NT2/D1 (cell line): ENCODE measurements at regions not wholly inside any gene's neighbourhood (a gene's known extent, or its start where the extent isn't known, plus 50 kb on each side); places are given as distances from the start of the nearest gene placed in this dataset.

Experiments
- DNase-seq: peaks from one replicate; pipeline ENCODE4 v3.0.0-alpha.2; 2011; ENCODE audit warnings: low read depth, low spot score
- H3K27me3 ChIP-seq: 2 replicates; pipeline ENCODE4 v1.6.0; 2011; ENCODE audit warnings: mild to moderate bottlenecking; ENCODE audit not compliant: insufficient read length, insufficient read depth
- H3K36me3 ChIP-seq: 2 replicates; pipeline ENCODE4 v1.6.1; 2011; ENCODE audit warnings: mild to moderate bottlenecking, low read length, mixed read lengths; ENCODE audit not compliant: insufficient read depth, insufficient read length
- H3K4me1 ChIP-seq: 2 replicates; pipeline ENCODE4 v1.5.1; 2011; ENCODE audit not compliant: insufficient read depth, insufficient read length
- H3K4me3 ChIP-seq: 2 replicates; pipeline ENCODE4 v1.5.1; 2011; ENCODE audit warnings: low read depth; ENCODE audit not compliant: insufficient read length
- H3K9ac ChIP-seq: 2 replicates; pipeline ENCODE4 v1.6.0; 2011; ENCODE audit warnings: low read depth; ENCODE audit not compliant: insufficient read length
- H3K9me3 ChIP-seq: 2 replicates; pipeline ENCODE4 v1.5.1; 2011; ENCODE audit warnings: mild to moderate bottlenecking, low read length; ENCODE audit not compliant: insufficient read depth
- SUZ12 ChIP-seq: IDR thresholded peaks from 2 replicates; pipeline ENCODE4 v1.6.1; 2011; ENCODE audit not compliant: insufficient read length, insufficient read depth; ENCODE audit errors: extremely low read depth
- YY1 ChIP-seq: IDR thresholded peaks from 2 replicates; pipeline ENCODE4 v1.6.1; 2011; ENCODE audit not compliant: insufficient read length, insufficient read depth
- ZNF274 ChIP-seq: IDR thresholded peaks from 2 replicates; pipeline ENCODE4 v1.6.1; 2011; ENCODE audit warnings: mild to moderate bottlenecking, low read depth, low read length

DNA sequence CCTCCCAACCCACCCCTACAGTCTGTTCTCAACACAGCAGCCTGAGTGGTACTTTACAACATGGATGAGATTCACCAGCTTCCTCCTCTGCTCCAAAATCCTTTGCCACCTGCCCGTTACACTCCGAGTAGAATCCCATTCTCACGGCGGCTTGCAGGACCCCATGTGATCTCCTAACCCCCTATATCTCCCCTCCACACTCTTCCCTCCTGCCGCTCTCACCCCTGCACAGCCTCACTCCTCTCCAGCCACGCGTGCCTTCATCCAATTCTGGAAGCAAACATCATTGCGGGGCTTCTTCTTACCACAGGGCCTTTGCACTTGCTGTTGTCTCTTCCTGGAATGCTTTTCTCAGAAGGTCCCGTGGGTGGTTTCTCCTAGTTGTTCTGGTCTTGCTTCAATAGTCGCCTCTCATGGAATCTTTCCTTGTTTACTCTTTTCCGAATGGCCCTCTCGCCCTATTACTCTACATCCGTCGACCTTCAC, 472.3 kb downstream of the CDH26 start:
- TF ChIP-seq YY1 (no peak), SUZ12 (no peak), ZNF274 (no peak)
- H3K9ac ChIP-seq, result no peak overlapping the region
- H3K4me3 ChIP-seq, result no peak overlapping the region
- no peaks in the 10 kb centered on the region for H3K9me3 ChIP-seq
- H3K36me3 ChIP-seq, result no peaks in the 10 kb centered on the region
- no peak for DNase-seq
- no peaks in the 10 kb centered on the region for H3K4me1 ChIP-seq
- peaks cover 22% of the 10 kb centered on the region for H3K27me3 ChIP-seq

DNA sequence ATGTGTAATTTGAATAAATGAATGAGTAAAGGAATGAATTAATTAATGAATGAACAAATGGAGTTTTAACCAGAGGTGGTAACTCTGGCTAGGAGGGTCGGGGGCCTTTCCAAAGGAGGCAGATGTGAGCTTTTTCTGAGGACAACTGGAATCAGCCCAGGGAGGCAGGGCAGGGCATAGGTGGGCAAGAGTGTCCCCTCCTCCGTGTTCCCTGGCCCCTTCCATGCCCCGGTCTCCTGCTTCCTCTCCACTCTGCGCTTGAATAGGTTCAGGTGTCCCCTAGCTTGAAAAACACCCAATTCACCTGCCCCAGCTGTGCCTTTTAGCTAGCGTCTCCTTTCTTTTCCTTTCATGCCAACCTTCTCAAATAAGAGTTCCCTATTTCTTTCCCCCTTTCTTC, 473.1 kb downstream of the CDH26 start:
- no peak for TF ChIP-seq YY1
- TF ChIP-seq SUZ12, result no peak
- TF ChIP-seq ZNF274, result no peak
- peaks cover 17% of the 10 kb centered on the region for H3K27me3 ChIP-seq
- H3K9me3 ChIP-seq, result no peaks in the 10 kb centered on the region
- no peak overlapping the region for H3K9ac ChIP-seq
- H3K4me1 ChIP-seq, result no peaks in the 10 kb centered on the region
- H3K4me3 ChIP-seq, result no peak overlapping the region
- H3K36me3 ChIP-seq, result no peaks in the 10 kb centered on the region
- DNase-seq, result no peak

DNA sequence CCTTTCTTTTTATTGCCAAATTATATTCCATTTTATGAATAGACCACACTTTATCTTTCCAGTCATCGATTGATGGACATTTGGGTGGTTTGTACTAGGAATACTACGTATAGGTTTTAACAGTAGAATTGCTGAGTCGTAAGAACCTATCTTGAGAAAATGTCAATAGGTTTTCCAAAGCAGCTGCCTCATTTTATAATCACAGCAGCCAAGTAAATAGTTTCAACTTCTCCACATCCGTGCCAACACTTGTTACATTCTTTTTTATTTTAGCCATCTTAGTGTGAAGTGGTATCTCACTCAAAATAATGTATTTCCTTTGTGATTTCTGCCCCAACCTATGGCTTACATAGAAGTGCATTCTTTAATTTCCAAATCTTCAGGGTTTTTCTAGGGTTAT, 479.2 kb downstream of the CDH26 start:
- Histone ChIP-seq H3K4me3 (no peak overlapping the region), H3K4me1 (no peaks in the 10 kb centered on the region), H3K27me3 (no peaks in the 10 kb centered on the region), H3K9me3 (no peaks in the 10 kb centered on the region; the same call in 1 of the 2 replicates), H3K36me3 (no peaks in the 10 kb centered on the region), H3K9ac (no peak overlapping the region)
- TF ChIP-seq YY1, result no peak
- TF ChIP-seq SUZ12, result no peak
- TF ChIP-seq ZNF274, result no peak
- no peak for DNase-seq

- TF ChIP-seq SUZ12 (no peak), YY1 (no peak), ZNF274 (no peak)
- Histone ChIP-seq H3K4me3 (no peak overlapping the region), H3K9me3 (no peaks in the 10 kb centered on the region; the same call in 1 of the 2 replicates), H3K36me3 (no peaks in the 10 kb centered on the region), H3K9ac (no peak overlapping the region), H3K27me3 (peaks cover 8% of the 10 kb centered on the region), H3K4me1 (no peaks in the 10 kb centered on the region)
- DNase-seq, result no peak
Observed at GRCh38 chr20:60446267-60447111, 488.3 kb downstream of the CDH26 start.

- peaks cover 8% of the 10 kb centered on the region for H3K27me3 ChIP-seq
- H3K4me1 ChIP-seq, result no peaks in the 10 kb centered on the region
- no peaks in the 10 kb centered on the region for H3K9me3 ChIP-seq
- H3K9ac ChIP-seq, result no peak overlapping the region
- TF ChIP-seq ZNF274 (no peak), YY1 (no peak), SUZ12 (no peak)
- DNase-seq, result no peak
- no peaks in the 10 kb centered on the region for H3K36me3 ChIP-seq
- H3K4me3 ChIP-seq, result no peak overlapping the region
Observed at GRCh38 chr20:60447703-60448102, 489.5 kb downstream of the CDH26 start.

DNA sequence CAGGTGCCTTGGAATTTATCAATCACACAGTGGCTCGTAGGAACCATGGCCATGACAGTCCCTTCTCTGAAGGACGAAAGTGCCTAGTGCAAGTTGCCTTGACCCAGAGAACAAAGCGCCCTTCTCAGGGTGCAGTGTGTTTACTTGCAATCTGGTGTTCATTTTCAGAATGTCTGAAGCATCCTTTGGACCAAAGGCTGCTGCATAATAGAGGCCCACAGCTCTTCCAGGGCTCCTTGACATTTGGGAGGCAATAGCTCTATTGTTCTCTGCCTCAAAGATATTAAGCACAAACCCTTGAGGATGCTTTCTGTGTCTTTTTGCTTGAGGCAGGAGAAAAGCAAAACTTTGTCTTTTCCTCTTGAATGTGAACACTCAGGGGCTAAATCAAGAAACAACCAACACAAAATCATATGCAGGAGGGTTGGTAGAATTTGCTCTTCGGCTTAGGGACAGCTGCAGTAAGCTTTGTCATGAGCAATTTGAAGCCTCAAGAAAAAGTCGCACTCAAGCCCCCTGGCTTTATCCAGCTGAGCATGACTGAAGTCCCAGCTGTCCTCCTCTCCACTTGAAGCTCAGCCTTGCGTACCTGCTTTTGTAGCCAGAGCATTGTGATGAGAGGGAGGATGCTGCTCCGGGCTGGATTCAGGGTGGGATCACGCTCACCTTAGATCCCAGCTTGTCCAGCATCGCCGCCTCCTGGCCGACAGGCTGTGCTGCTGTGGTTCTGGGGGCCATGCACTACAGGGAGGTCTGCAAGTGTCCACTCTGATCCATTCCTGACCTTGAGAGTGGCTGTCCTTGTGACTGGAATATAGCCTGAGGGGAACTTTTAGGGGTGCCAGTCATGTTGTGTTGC, 495.4 kb downstream of the CDH26 start:
- DNase-seq, result peak; percentile 13
- Histone ChIP-seq H3K4me1 (no peaks in the 10 kb centered on the region), H3K9me3 (no peaks in the 10 kb centered on the region), H3K4me3 (no peak overlapping the region), H3K36me3 (no peaks in the 10 kb centered on the region), H3K27me3 (peaks cover 2% of the 10 kb centered on the region), H3K9ac (no peak overlapping the region)
- TF ChIP-seq ZNF274 (no peak), YY1 (no peak), SUZ12 (no peak)

- TF ChIP-seq SUZ12 (no peak), ZNF274 (no peak), YY1 (no peak)
Observed at GRCh38 chr20:60454491-60454890, 496.3 kb downstream of the CDH26 start.

More at GRCh38 chr20:60454491-60454890, 496.3 kb downstream of the CDH26 start:
- peaks cover 2% of the 10 kb centered on the region for H3K27me3 ChIP-seq
- no peaks in the 10 kb centered on the region for H3K36me3 ChIP-seq
- H3K4me3 ChIP-seq, result no peak overlapping the region
- no peak for DNase-seq
- no peaks in the 10 kb centered on the region for H3K4me1 ChIP-seq
- H3K9me3 ChIP-seq, result no peaks in the 10 kb centered on the region
- no peak overlapping the region for H3K9ac ChIP-seq
